HEK293 (cell line): ENCODE measurements at regions not wholly inside any gene's neighbourhood (a gene's known extent, or its start where the extent isn't known, plus 50 kb on each side); places are given as distances from the start of the nearest gene placed in this dataset.

Experiments used
- AEBP2 ChIP-seq: fragments of 450-650 bp; formaldehyde crosslinking; IDR thresholded peaks from 2 replicates; pipeline ENCODE4 v1.5.1; 2016; ENCODE audit warnings: missing biosample characterization, missing genetic modification characterization, borderline replicate concordance
- GLI2 ChIP-seq: fragments of 450-650 bp; formaldehyde crosslinking; IDR thresholded peaks from 2 replicates; pipeline ENCODE4; 2017; ENCODE audit warnings: missing biosample characterization, missing genetic modification characterization, low read depth, borderline replicate concordance
- GLIS2 ChIP-seq: fragments of 450-650 bp; formaldehyde crosslinking; IDR thresholded peaks from 2 replicates; pipeline ENCODE4 v1.5.1; 2016; ENCODE audit warnings: missing biosample characterization, missing genetic modification characterization
- KLF10 ChIP-seq: fragments of 450-650 bp; IDR thresholded peaks from 2 replicates; pipeline ENCODE4 v1.5.1; 2018; ENCODE audit warnings: missing biosample characterization, mild to moderate bottlenecking, missing genetic modification characterization
- MEIS1 ChIP-seq: sonication (generic); formaldehyde crosslinking; IDR thresholded peaks from 2 replicates; pipeline ENCODE4 v1.8.1; 2022; ENCODE audit warnings: missing genetic modification reagents, mild to moderate bottlenecking, borderline replicate concordance
- PRDM6 ChIP-seq: fragments of 450-650 bp; formaldehyde crosslinking; IDR thresholded peaks from 2 replicates; pipeline ENCODE4 v1.5.1; 2017; ENCODE audit warnings: missing biosample characterization, missing genetic modification characterization
- SETDB1 ChIP-seq: IDR thresholded peaks from one replicate; pipeline ENCODE4 v1.6.1; 2017; ENCODE audit warnings: mild to moderate bottlenecking, low read length, moderate library complexity, mixed read lengths; ENCODE audit not compliant: insufficient read length
- SP2 ChIP-seq: fragments of 450-650 bp; formaldehyde crosslinking; IDR thresholded peaks from 2 replicates; pipeline ENCODE4 v1.5.1; 2016; ENCODE audit warnings: missing biosample characterization, missing genetic modification characterization
- TSHZ1 ChIP-seq: fragments of 450-650 bp; formaldehyde crosslinking; IDR thresholded peaks from 2 replicates; pipeline ENCODE4 v1.5.1; 2016; ENCODE audit warnings: missing biosample characterization, missing genetic modification characterization, borderline replicate concordance
- ZBTB10 ChIP-seq: fragments of 450-650 bp; formaldehyde crosslinking; IDR thresholded peaks from 2 replicates; pipeline ENCODE4 v1.5.1; 2016; ENCODE audit warnings: missing biosample characterization, missing genetic modification characterization
- ZBTB48 ChIP-seq: fragments of 450-650 bp; formaldehyde crosslinking; IDR thresholded peaks from 2 replicates; pipeline ENCODE4 v1.5.1; 2016; ENCODE audit warnings: missing biosample characterization, missing genetic modification characterization
- ZFP3 ChIP-seq: fragments of 450-650 bp; formaldehyde crosslinking; IDR thresholded peaks from 2 replicates; pipeline ENCODE4 v1.5.1; 2016; ENCODE audit warnings: low read depth, missing biosample characterization, missing genetic modification characterization
- ZFP69B ChIP-seq: fragments of 450-650 bp; formaldehyde crosslinking; IDR thresholded peaks from 2 replicates; pipeline ENCODE4 v1.5.1; 2016; ENCODE audit warnings: missing biosample characterization, missing genetic modification characterization
- ZIC2 ChIP-seq: fragments of 450-650 bp; formaldehyde crosslinking; IDR thresholded peaks from 2 replicates; pipeline ENCODE4 v1.5.1; 2016; ENCODE audit warnings: missing biosample characterization, missing genetic modification characterization
- ZNF133 ChIP-seq: fragments of 450-650 bp; formaldehyde crosslinking; IDR thresholded peaks from 2 replicates; pipeline ENCODE4 v1.5.1; 2016; ENCODE audit warnings: missing biosample characterization, missing genetic modification characterization
- ZNF138 ChIP-seq: fragments of 450-650 bp; formaldehyde crosslinking; IDR thresholded peaks from 2 replicates; pipeline ENCODE4 v1.5.1; 2016; ENCODE audit warnings: missing biosample characterization, missing genetic modification characterization, borderline replicate concordance
- ZNF146 ChIP-seq: fragments of 450-650 bp; formaldehyde crosslinking; IDR thresholded peaks from 2 replicates; pipeline ENCODE4 v1.5.1; 2016; ENCODE audit warnings: missing biosample characterization, missing genetic modification characterization
- ZNF169 ChIP-seq: fragments of 450-650 bp; formaldehyde crosslinking; IDR thresholded peaks from 2 replicates; pipeline ENCODE4 v1.5.1; 2016; ENCODE audit warnings: missing biosample characterization, missing genetic modification characterization
- ZNF37A ChIP-seq: fragments of 450-650 bp; IDR thresholded peaks from 2 replicates; pipeline ENCODE4 v1.5.1; 2018; ENCODE audit warnings: missing biosample characterization, missing genetic modification characterization
- ZNF423 ChIP-seq: fragments of 450-650 bp; formaldehyde crosslinking; IDR thresholded peaks from 2 replicates; pipeline ENCODE4 v1.5.1; 2016; ENCODE audit warnings: missing biosample characterization, missing genetic modification characterization
- ZNF449 ChIP-seq: fragments of 450-650 bp; formaldehyde crosslinking; IDR thresholded peaks from 2 replicates; pipeline ENCODE4 v1.5.1; 2017; ENCODE audit warnings: missing biosample characterization, mild to moderate bottlenecking, missing genetic modification characterization, moderate library complexity
- ZNF580 ChIP-seq: fragments of 450-650 bp; formaldehyde crosslinking; IDR thresholded peaks from 2 replicates; pipeline ENCODE4 v1.5.1; 2016; ENCODE audit warnings: missing biosample characterization, missing genetic modification characterization
- ZNF610 ChIP-seq: fragments of 450-650 bp; formaldehyde crosslinking; IDR thresholded peaks from 2 replicates; pipeline ENCODE4 v1.5.1; 2016; ENCODE audit warnings: missing biosample characterization, missing genetic modification characterization, borderline replicate concordance
- ZNF624 ChIP-seq: fragments of 450-650 bp; formaldehyde crosslinking; IDR thresholded peaks from 2 replicates; pipeline ENCODE4 v1.5.1; 2017; ENCODE audit warnings: missing biosample characterization, missing genetic modification characterization
- ZNF658 ChIP-seq: fragments of 450-650 bp; formaldehyde crosslinking; IDR thresholded peaks from 2 replicates; pipeline ENCODE4; 2016; ENCODE audit warnings: missing biosample characterization, missing genetic modification characterization
- ZNF785 ChIP-seq: fragments of 450-650 bp; formaldehyde crosslinking; IDR thresholded peaks from 2 replicates; pipeline ENCODE4 v1.5.1; 2016; ENCODE audit warnings: missing biosample characterization, missing genetic modification characterization
- ZSCAN5A ChIP-seq: fragments of 450-650 bp; formaldehyde crosslinking; IDR thresholded peaks from 2 replicates; pipeline ENCODE4 v1.5.1; 2016; ENCODE audit warnings: missing biosample characterization, missing genetic modification characterization

- peak; percentile 71 for TF ChIP-seq TSHZ1
- TF ChIP-seq ZNF138 (tag by site-specific recombination) = no peak
- 0 out of 2 replicates have a peak, but pooled peaks have one; percentile 18 for TF ChIP-seq ZNF610 (tag by site-specific recombination)
- no peak for TF ChIP-seq GLIS2
- TF ChIP-seq ZFP3 = no peak
- TF ChIP-seq SETDB1 = no peak
- TF ChIP-seq ZNF146 (tag by site-specific recombination) = no peak
- TF ChIP-seq AEBP2 (tag by site-specific recombination) = no peak
- TF ChIP-seq MEIS1 = no peak
- TF ChIP-seq ZNF133 (tag by site-specific recombination) = no peak
- TF ChIP-seq ZNF658 = no peak
- no peak for TF ChIP-seq ZNF624 (tag by site-specific recombination)
- TF ChIP-seq PRDM6 = peak; percentile 100
- TF ChIP-seq SP2 (tag by site-specific recombination) = no peak
- no peak for TF ChIP-seq ZSCAN5A (tag by site-specific recombination)
- TF ChIP-seq KLF10 (tag by site-specific recombination) = peak; percentile 39; the same call in 1 of the 2 replicates
- no peak for TF ChIP-seq ZNF37A (tag by site-specific recombination)
- peak; percentile 83 for TF ChIP-seq ZIC2
- TF ChIP-seq ZNF580 (tag by site-specific recombination) = peak; percentile 96
- TF ChIP-seq ZNF423 = no peak
- no peak for TF ChIP-seq ZNF169 (tag by site-specific recombination)
- peak; percentile 75; the same call in 1 of the 2 replicates for TF ChIP-seq GLI2
- TF ChIP-seq ZBTB10 (tag by site-specific recombination) = no peak
- peak; percentile 83 for TF ChIP-seq ZFP69B (tag by site-specific recombination)
- no peak for TF ChIP-seq ZNF449 (tag by site-specific recombination)
- peak; percentile 83 for TF ChIP-seq ZBTB48 (tag by site-specific recombination)
- TF ChIP-seq ZNF785 (tag by site-specific recombination) = no peak
These were observed 147.3 kb upstream of the FOXF1 start (continued) for GRCh38 chr16:86363057-86363490.
